ENCODE measurements at regions not wholly inside any gene's neighbourhood (a gene's known extent, or its start where the extent isn't known, plus 50 kb on each side); places are given as distances from the start of the nearest gene placed in this dataset.
"Not testable (repeated sequence)": the region's sequence is repeated elsewhere in the genome, so short reads cannot be mapped to it uniquely, and the experiment has no call there.

DNA sequence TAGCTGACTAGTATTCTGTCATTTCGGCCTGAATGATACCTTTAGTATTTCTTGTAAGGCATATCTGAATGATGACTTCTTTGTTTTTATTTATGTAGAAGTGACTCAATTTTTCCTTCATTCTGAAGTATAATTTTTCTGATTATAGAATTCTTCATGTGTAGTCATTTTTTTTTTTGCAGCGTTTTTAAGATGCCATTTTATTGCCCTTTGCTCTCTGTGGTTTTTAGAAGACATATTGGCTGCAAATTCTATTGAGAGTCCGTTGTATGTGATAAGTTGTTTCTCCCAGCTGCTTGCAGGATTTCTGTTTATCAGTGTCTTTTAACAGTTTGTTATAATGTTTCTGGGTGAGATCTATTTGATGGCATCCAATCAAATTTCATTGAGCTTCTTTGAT lies 1224.8 kb downstream of the JRKL start:
- DNase-seq = no peak

- no peak for DNase-seq
These were observed 1225.7 kb downstream of the JRKL start for GRCh38 chr11:97615546-97615945.

DNA sequence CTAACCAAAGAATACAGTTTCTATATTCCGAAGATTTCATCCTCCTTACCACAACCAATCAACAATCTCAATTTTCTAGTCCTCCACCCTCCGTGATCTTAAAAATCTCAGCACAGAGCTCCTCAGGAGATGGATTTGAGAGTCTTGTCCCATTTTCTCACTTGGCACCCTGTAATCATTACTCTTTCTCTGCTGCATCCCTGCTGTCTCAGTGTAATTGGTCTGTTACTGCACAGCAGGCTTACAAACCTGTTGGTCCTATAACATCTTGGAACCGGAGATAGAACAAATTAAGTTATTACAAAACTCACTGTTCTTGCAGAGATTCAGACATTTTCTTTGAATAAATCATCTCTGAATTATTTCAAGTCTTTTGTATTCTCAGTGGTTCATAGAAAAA lies 1227.2 kb downstream of the JRKL start:
- no peak for DNase-seq

DNA sequence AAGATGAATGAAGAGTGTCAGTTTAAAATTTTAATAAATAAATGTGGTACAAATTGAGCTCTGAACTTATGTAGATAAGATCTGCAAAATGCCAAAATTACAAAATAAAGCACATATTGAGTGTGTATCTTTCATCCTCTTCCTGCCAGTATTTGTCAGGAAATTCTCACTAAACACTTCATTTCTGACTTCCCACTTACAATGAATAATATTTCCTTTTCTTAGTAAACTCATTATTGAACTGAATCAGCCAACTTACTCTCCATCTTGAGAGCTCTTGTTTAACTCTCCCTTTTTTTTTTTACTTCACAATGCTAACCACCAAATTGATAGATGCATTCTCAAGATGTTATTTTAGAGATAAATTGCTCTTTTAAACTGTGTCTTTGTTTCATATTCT lies 1230.2 kb downstream of the JRKL start:
- DNase-seq = no peak

- no peak for DNase-seq
These were observed 1231.5 kb downstream of the JRKL start for GRCh38 chr11:97621282-97621681.

DNA sequence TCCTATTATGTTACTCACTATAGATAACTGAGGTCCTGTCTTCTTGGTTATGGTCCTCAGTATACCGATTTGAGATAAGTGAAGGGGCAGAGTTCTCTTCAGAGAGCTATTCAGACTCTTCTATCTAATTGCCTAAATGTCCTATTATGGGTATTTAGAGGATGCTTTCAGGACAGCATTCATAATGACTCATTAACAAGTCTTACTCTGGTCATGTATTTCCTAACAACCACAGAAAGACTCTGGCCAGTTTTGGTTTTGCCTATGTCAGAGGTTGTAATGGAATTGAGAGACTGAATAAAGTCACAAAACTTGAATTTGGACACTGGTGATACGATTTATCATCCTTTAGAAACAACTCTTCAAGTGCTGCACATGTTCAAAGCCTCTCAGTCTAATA lies 1233.0 kb downstream of the JRKL start:
- DNase-seq = no peak

- DNase-seq = not testable (repeated sequence)
These were observed 1246.9 kb downstream of the JRKL start for GRCh38 chr11:97636741-97637140.

DNA sequence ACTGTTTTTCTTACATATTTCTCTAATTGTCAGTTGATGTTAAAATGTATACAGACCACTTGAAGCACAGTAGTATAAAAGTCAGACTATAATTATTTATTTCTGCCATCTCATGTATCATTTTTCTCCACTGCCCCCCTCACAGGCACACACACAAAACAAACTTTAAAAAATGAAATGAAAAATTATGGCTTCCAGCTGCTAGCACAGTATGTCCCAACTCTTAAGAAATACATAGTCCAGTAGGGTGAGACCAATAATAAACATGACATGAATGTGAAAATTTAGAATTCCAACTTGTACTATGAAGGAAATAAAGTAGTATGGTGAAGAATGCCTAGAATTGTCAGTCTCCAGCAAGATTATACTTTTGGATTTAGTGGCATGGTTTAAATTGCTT lies 1247.9 kb downstream of the JRKL start:
- no peak for DNase-seq

DNA sequence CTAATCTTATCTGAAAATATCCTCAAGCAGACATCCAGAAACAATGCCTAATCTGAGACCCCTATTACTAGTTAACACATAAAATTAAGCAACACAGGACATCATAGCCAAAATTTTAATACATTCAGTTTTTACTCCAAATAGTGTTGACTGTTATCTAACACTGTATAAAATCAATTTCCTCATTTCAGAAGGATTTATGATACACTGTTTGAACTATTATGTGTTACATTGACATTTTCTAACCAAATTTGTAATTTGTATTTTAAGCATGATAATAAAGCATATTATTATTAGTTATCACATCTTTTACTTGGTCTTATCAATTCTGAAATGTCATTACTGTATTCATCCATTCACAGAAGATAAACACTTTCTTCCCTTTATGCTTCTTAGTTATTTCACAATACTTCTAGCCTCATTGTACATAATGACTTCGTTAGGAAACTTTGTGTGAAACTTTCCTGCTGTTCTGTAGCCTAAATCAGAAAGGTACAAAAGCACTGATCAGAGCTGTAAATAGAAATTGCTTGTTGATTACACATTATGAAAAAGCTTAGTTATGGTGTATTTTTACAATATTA lies 1248.9 kb downstream of the JRKL start:
- no peak for DNase-seq

DNA sequence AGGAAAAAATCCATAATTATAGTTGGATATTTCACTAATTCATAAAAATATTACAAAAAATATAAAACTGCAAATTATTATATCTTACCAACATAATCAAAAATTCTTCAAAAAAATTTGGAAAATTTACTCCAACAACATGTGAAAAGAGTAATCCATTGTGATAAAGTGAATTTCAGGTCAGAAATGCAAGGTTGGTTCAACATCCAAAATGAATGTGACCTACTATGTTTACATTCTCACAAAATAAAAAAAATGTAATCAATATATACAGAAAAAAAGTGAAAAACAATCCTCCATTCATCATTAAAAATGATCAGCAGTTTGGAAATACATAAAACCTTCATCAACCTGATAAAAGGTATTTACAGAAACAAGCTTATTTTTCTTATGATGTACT lies 1252.2 kb downstream of the JRKL start:
- no peak for DNase-seq

DNA sequence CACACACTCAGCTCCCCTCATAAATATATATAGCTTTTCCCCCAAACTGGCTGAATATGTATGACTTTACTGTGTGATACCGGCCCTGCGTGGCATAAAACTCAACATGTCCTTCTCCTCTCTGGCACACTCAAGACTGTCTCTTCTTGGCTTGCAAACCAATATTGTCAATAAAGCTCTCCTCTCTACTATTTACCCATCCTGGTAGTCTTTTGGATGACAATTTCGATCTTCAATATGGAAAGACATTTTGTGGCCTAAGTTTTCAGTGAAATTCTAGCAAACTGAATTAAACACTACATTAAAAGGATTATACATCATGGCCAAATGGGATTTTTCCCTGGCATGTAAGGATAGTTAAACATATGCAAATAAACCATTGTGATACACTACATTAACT lies 1255.9 kb downstream of the JRKL start:
- no peak for DNase-seq

GRCh38 chr11:97656356-97656755 lies 1266.5 kb downstream of the JRKL start:
- DNase-seq = no peak

DNA sequence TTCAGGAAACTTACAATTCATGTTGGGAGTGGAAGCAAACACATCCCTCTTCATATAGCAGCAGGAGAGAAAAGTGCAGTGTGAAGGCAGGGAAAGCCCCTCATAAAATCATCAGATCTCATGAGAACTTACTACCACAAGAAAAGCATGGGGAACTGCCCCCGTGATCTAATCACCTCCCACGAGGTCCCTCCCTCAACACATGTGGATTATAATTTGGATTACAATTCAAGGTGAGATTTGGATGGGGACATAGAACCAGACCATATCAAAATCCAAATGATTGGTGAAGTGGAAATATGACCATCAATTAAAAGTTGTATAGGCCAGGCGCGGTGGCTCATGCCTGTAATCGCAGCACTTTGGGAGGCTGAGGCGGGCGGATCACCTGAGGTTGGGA lies 1268.0 kb downstream of the JRKL start:
- no peak for DNase-seq

DNA sequence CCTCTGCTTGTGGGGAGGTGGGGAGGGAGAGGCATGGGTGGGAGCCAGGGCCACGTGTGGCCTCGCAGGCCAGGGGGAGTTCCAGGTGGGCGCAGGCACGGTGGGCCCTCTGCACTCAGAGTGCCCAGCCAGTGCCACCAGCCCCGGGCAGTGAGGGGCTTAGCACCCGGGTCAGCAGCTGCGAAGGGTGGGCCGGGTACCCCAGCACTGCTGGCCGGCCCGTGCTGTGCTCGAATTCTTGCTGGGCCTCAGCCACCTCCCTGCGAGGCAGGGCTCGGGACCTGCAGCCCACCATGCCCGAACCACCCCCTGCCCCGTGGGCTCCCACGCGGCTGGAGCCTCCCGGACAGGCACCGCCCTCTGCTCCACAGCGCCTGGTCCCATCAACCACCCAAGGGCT lies 1277.2 kb downstream of the JRKL start:
- no peak for DNase-seq

DNA sequence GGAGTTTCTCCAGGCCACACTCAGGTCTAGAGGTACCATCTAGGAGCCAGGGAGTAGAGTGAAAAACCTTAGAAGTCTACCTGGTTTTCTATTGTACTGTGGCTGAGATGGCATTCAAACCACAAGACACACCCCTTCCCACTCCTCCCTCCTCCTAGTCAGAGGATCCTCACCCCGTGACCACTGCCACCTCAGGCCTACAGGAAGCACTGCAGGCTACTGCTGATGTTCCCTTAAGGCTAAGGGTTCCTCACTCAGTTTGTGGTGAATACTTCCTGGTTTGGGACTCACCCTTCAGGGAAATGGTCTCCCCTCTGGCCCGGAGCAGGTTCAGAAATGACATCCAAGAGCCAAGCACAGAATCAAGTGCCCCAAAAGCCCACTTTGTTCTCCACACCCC lies 1293.9 kb downstream of the JRKL start:
- DNase-seq = no peak

GRCh38 chr11:97684486-97685439 lies 1295.0 kb downstream of the JRKL start:
- DNase-seq = no peak

DNA sequence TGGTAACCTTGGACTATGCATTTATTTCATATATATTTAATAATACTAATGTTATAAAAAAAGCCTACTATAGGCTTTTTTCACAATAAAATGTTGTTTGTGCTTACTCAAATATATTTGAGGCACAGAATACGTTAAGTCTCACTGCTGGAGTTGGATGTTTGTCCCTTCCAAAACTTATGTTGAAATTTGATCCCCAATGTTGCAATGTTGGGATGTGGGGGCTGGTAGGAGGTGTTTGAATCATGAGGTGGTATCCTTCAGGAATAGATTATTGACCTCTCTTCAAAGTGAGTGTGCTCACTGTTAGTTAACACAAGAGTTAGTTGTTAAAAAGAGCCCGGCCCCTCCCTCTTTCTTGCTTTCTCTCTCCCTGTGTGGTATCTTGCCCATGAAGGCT lies 1295.9 kb downstream of the JRKL start:
- no peak for DNase-seq

DNA sequence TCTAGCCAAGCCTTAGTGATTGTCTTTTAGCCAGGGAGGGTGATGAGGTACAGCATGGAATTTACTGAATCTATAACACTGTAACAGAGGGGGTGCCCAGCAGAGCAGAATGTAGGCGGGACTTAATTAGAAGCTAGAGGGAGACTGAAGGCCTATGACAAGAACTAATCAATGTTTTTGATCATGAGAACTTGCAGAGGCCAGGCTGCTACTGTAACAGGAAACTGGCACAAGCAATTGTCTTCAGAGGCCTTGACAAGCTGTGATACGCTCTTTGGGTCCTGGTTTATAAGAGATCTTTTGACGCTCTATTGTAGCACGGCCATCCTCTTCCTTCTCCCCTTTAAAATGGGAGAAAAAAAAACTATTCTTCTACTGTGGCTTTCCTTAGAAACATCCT lies 1297.3 kb downstream of the JRKL start:
- DNase-seq = no peak

DNA sequence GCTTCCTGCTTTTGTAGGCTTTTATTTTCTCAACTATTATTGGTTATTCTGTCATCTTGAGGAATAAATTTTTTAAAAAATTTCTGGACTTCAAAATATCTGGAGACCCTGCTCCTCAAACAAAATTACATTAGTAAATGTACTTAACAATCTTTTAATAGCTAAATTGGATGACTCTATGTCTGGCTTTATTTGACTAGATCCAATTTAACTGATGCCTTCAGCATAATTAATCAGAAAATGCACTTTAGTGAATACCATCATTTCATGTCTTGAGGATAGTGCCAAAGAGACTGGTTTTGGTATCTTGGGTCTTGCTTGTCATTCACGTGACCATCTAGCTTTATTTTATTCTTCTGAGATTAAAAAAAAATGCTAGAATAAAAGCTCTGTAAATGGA lies 1301.2 kb downstream of the JRKL start:
- no peak for DNase-seq

- DNase-seq = no peak
These were observed 1313.1 kb downstream of the JRKL start for GRCh38 chr11:97702951-97703350.

DNA sequence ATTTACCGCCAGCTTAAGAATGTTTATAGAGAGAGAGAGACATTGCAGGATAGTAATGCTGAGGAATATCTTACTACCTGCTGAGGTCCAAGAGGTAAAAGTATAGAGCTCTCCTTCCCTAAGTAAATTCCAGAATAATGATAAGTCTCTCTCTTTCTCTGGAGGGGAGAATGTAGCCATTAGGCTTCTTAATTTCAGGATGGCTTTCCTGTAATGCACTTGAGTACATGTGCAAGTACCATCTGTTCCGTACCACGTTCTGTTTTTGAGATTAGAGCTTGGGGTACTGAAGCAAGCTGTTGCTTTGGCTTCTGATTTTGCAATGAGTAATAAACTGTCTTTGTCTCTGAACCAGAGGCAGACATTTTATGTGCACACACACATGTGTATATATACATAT lies 1314.0 kb downstream of the JRKL start:
- DNase-seq = no peak

DNA sequence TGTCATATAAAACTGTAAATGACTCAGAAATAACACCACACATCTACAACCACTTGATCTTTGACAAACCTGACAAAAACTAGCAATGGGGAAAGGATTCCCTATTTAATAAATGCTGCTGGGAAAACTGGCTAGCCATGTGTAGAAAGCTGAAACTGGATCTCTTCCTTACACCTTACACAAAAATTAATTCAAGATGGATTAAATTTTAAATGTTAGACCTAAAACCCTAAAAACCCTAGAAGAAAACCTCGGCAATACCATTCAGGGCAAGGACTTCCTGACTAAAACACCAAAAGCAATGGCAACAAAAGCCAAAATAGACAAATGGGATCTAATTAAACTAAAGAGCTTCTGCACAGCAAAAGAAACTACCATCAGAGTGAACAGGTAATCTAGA lies 1315.3 kb upstream of the CNTN5 start:
- DNase-seq = not testable (repeated sequence)

DNA sequence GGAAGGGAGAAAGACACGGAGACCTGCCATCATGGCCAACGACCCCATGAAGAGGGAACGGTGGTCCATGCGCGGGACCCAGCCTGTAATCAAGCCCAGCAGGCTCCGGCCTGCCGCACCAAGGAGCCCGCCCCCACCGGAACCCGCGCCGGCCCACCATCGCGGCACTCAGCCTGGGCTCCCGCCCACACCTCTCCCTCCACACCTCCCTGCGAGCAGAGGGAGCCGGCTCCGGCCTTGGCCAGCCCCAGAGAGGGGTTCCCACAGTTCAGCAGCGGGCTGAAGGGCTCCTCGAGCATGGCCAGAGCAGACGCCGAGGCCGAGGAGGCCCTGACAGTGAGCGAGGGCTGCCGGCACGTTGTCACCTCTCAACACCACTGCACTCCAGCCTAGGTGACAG lies 1302.8 kb upstream of the CNTN5 start:
- no peak for DNase-seq

DNA sequence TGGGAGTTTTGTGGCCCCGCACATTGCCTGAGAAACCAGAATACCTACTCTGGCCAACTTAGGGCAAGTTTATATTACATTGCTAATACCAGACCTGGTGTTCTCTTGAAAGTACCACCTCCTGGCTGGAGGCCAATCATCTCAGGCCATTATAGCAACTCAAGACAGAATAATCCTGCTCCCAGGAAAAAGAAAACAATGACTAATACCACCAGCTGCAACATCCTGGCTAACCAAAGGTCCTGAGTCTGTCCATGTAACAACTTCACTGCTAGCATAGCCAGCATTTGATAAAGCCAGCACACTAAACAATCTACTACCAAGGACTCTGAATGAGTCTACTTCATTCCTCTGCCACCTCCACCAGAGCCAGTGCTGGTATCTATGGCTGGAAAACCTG lies 1298.7 kb upstream of the CNTN5 start:
- DNase-seq = no peak

DNA sequence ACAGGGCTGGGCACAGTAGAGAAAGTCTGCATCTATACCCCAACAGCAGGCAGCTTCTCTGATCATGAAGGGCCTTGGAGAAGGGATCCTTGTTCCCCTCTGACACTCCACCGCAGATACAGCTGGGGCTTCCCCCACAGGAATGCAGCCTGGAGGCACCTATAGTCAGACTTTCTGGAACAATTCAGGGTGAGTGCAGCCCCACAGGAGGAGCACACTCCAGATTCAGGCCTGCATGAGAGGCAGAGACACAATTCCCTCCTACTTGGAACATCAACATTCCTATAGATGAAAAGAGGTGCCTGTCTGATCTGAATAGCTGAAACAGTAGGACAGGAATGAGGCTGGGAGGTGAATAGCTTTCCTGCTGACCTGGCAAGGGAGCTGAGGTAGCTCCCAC lies 1298.0 kb upstream of the CNTN5 start:
- DNase-seq = no peak

Measured in right forelimb (tissue), 1 donor.